Stimulated activated CD8-positive, alpha-beta memory T cell treated with anti-CD3 and anti-CD28 coated beads, Interleukin-12 subunit alpha, Interleukin-12 subunit beta, amount 100 ng/mL, for 4 hours (primary cell): ENCODE measurements at regions not wholly inside any gene's neighbourhood (a gene's known extent, or its start where the extent isn't known, plus 50 kb on each side); places are given as distances from the start of the nearest gene placed in this dataset.
"Not testable (repeated sequence)": the region's sequence is repeated elsewhere in the genome, so short reads cannot be mapped to it uniquely, and the experiment has no call there.

Source experiments
- DNase-seq: peaks from one replicate; pipeline ENCODE4 v3.0.0-alpha.2; 2020; ENCODE audit warnings: low read depth

DNA sequence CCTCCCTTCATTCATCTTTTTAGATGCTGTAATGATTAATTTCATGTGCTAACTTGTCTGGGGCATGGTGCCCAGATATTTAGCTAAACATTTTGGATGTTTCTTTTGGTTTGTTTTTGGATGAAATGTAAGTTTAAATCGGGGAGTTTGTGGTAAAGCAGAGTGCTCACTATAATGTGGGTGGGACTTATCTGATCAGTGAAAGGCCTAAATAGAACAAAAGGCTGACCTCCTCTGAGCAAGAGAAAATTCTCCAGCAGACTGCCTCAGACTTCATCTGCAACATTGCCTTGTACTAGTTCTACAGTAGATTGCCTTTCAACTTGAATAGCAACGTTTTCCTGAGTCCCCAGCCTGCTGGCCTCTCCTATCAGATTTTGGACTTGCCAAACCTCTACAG, 183.6 kb downstream of the S1PR1 start:
- DNase-seq: no peak

DNA sequence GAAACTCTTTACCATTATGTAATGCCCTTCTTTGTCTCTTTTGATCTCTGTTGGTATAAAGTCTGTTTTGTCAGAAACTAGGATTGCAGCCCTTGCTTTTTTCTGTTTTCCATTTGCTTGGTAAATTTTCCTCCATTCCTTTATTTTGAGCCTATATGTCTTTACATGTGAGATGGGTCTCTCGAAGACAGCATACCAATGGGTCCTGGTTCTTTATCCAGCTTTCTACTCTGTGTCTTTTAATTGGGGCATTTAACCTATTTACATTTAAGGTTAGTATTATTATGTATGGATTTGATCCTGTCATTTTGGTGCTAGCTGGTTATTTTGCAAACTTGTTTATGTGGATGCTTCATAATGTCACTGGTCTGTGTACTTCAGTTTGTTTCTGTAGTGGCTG, 191.3 kb downstream of the S1PR1 start:
- DNase-seq: not testable (repeated sequence)

DNA sequence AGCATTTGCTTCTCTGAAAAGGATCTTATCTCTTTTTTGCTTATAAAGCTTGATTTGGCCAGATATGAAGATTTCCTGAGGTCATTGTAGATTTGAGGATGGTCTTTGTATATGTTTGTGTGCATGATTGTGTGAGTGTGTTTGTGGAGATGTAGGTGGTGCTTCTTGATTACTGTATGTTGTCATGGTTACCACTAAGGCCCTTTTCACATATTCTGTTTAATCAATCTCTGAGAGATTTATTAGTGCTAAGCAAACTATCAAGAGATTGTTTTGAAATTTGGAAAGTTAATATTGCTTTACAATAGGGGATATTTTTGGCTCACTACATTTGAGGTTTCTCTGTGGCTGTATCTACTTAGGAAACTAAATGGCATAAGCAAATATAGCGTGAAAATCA, 191.7 kb downstream of the S1PR1 start:
- DNase-seq: no peak

DNA sequence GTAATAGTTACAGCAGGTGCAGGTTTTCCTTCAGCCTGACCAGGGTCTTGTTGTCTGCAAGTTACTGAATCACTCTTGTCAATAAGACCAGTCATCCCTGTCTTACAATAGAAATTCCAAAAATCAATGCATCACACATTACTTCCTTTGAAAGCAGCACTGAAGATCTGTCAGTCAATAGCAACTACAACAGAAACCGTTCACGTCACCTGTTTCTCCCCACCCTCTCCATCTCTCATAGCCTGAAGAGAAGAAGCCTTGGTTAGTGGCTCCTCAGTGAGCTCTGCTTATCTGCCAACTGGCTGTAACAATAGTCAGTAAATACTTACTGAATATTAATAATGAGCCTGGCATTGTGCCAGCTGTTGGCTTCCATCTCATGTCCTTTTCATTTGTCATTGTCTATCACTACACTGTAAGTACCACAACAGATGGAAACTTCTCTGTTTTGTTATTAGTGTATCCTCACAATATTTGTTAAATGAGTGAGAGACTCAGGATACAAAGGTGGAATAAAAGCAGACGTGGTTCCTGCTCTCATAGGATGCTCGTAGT, 195.2 kb downstream of the S1PR1 start:
- DNase-seq: no peak

DNA sequence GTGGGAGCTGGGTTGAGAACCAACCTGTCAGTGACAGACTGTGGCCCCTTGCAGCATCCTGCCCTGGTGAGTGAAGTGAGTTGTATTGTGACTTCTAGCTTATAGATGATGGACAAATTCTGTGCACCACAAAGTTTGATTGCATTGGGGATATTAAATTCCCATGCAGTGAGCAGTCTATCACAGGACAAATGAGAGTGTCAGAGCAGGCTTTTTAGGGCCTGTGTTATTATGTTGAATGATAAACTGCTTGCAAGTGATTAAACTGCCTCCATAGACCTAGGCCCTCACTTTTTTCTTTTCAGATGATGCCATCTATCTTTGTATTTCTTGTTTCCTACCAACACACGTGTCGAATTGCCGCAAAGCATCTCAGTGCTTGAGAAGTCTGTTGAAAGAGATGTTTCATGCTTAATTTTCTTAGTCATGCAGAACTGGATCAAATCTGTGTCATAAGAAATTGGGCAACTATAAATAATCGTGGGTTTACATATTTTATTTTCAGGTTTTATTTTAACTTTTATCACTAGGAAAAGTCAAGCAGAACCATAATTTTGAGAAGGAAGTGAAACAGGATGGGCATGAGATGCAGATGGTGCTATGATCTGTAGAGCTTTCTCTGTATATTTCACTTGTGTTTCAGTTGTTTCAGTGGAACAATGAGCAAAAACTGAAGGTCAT, 199.2 kb downstream of the S1PR1 start:
- no peak for DNase-seq

DNA sequence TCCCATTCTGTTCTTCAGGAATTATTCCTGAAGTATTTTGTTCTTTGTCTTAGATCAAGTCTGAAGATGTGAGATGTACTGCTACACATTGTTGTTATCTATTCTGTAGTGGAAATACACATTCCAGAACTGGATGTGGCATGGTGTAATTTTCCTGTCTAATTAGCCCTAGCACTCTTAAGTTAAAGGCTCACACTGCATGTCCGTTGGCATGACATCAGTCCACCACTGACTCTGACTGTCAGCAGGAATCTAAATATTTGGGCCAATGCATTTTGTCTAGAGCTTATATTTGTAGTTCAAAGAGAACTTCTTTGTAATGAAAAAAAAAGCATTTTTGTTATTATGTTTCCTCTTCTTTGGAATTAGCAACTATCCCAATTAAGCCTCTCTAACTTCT, 201.0 kb downstream of the S1PR1 start:
- no peak for DNase-seq

DNA sequence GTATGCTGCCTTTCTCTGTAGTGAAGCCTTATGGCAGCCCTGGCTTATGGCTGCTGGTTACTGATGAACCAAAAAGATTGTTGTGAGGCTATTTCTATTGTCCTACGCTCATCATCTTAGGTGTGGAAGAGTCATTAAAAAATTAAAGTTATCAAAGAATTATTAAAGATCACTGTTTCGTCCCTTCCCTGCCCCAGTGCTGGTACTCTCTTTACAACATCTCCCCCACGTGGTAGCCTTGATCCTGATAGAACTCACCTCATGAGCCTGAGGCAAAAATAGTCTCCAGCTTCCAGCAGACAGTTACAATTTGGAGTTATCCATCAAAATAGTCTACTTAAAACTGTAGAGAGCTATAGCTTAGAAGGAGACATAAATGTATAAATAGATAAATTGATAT, 201.5 kb downstream of the S1PR1 start:
- DNase-seq: no peak

DNA sequence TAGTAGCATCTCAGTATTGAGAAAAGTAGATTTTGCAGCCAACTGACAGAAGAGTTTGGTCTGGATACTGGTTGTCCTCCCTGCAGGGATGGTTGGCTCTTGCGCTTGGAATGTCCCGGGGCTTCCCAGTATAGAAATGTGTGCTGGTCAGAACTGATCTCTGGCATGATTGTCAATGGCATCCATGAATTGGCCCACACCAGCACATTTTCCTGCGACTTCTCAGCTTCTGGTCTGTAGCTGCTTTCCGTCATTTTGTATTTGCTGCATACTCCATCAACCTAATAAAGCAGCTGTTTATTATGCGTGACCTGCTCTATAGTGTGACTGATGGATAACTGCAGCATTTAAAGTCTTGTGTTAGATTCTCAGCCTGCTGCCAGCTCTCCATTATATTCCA, 203.7 kb downstream of the S1PR1 start:
- DNase-seq: no peak

DNA sequence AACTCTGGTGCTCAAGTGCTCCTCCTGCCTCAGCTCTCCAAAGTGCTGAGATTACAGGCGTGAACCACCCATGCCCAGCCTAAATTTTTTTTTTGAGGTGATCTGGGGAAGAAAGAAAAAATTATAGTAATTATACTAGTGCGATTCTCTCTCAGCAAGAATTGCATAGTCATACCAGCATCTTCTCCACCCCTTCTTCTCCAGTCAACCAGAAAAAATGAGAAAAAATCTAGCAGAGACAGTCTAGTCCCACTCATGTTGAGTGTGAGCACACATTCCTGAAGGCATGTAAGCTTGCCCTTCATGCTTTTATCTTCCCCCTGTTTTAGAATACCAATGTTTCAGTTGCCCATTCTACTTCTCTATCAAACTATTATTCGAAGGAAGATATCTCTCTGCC, 207.6 kb downstream of the S1PR1 start:
- no peak for DNase-seq

DNA sequence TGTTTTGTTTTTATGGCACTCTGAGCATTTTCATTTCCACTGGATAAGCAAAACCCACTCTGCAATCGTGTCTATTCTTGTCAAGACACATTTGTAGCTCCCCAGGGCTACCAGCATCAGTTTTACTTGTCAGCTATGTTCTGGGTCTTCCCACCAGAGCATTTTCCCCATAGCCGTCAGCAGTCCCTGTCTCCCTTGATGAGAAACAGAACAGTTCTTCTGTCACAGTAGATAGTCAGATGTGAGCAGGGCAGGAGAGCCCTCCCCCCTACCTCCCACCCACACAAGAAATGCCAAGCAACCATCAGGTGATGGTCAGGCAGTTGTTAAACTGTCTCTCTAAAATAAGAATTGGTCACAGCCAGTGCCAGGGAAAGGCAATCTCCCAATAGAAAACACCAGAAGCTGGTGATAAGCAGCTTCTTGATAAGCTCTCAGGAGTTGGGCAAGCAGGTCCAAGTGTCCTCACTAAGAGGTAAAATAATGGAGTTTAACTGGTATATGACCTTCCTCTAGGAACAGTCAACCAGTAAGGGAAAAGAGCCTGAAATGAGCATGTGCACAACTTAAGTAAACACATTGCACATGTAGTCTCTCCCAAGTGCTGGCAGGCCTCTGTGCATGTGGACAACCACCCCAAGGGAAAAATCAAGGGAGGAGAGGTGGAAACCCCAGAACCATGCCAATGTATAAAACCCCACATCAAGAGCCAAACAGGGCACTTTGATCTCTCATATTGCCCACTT, 208.2 kb downstream of the S1PR1 start:
- no peak for DNase-seq

DNA sequence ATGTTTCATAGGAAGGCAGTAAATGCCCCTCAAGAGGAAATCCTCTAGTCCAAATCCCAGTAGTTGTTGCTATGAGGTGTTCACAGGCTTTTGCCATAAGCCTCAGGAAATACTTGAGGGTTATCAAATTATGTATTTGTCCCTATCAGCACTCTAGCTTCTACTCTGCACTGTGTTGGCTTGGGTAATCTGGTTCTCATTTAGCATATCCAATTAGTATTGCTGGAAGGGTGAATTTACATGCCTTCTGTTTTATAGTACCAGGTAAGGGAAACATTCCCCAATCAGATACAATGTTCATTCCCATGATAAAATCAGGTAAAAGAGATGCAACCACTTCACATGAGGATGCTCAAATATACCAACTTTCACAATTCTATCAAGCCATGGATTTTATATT, 211.2 kb downstream of the S1PR1 start:
- DNase-seq: no peak

DNA sequence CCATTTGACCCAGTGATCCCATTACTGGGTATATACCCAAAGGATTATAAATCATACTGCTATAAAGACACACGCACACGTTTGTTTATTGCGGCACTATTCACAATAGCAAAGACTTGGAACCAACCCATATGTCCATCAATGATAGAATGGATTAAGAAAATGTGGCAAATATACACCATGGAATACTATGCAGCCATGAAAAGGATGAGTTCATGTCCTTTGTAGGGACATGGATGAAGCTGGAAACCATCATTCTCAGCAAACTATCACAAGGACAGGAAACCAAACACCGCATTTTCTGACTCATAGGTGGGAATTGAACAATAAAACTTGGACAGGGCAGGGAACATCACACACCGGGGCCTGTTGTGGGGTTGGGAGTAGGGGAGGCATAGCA, 213.9 kb downstream of the S1PR1 start:
- DNase-seq: not testable (repeated sequence)

DNA sequence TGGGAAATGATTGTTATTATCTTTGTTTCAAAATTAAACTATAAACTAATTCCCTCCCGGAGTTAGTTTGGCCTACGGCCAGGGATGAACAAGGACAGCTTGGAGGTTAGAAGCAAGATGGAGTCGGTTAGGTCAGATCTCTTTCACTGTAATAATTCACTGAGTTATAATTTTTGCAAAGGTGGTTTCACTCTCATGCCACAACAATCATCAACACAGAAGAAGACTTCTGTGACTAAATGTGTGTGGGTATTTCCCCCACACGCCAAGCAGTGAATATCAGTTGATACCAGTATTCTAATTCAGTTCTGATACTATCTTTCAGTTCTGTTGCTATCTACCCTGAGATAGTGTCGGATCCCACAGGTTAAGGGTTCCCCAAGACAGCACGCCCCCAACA, 215.1 kb downstream of the S1PR1 start:
- no peak for DNase-seq

DNA sequence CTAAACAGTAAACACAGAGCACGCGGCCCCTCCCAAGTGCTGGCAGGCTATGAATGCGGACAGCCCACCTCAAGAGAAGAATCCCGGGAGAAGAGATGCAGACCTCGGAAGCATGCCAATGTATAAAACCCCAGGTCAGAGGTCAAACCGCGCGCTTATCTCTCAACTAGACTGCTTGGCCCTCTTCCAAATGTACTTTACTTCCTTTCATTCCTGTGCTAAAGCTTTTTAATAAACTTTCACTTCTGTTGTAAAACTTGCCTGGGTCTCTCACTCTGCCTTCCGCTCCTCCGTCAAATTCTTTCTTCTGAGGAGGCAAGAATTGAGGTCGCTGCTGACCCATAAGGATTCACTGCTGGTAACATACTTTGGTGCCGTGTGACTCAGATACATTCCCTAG, 216.0 kb downstream of the S1PR1 start:
- no peak for DNase-seq

DNA sequence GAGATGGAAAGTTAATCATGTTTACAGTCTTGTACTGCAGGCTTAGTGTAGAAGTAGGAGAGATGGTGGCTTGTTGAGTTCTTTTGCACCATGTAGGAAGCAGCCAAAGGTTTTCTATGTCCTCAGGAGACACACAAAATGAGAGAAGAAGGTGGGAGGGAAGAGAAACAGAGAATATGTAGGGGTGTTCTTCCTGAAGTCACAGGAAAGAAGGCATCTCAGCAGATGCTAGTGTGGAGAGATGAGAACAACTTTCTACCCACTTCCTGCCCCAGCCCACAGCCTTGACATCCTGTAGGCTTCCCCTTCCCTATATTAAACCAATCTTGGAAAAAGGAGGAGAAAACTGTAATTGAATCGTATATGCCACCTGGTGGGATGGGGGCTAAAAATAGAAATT, 217.0 kb downstream of the S1PR1 start:
- no peak for DNase-seq

DNA sequence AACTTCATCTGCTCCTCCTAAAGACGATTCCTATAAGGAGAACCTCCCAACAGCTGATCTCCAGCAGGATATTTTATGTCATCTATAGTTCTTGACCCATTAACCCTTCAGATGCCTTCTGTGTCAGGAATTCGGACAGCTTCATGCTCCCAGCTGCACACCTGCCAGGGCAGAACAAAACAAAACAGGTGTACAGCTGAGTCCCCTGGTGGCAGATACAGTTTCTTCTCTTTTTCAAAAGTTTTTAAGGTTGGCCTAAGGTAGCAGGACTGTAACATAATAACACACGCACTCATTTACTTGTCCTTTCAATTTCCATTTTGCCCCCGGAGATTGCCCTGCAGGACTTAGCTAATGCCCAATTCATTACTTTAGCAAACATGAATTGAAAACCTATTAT, 218.3 kb downstream of the S1PR1 start:
- DNase-seq: no peak

DNA sequence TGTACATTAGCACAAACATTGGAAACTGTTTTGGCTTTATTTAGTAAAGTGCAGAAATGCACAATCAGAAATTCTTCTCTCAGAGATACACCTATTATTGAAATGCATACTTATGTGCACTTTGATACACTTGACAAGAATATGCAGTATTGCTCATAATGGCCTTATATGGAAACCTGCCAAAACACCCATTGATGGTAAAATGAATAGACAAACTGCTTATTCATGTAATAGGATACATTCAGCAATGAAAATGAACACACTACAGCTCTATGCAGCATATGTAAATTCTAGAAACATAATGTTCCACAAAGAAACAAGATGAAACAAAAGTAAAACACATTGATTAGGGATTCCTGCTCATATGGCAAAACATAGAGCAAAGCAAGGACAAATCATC, 223.9 kb downstream of the S1PR1 start:
- no peak for DNase-seq

DNA sequence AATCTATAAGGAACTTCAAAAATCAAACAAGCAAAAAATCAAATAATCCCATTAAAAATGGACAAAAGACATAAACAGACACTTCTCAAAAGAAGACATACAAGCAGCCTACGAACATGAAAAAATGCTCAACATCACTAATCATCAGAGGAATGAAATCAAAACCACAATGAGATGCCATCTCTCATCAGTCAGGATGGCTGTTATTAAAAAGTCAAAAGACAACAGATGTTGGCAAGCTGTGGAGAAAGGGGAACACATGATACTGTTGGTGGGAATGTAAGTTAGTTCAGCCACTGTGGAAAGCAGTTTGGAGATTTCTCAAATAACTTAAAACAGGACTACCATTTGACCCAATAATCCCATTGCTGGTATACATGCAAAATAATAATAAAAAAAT, 226.4 kb downstream of the S1PR1 start:
- no peak for DNase-seq

DNA sequence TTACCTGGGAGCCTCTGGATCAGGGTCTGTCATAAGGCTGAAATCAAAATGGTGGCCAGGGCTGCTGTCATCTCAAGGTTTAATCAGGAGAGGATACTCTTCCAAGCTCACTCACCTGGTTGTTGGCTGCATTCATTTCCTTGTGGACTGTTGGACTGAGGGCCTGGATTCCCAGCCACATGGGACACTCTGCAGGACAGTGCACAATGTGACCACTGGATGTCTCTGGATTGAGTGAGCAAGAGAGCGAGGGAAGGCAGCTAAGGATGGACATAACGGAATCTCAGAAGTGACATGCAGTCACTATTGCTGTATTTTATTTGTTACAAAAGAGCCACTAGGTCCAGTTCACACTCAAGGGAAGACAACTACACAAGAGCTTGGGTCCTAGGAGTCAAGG, 229.1 kb downstream of the S1PR1 start:
- DNase-seq: no peak

DNA sequence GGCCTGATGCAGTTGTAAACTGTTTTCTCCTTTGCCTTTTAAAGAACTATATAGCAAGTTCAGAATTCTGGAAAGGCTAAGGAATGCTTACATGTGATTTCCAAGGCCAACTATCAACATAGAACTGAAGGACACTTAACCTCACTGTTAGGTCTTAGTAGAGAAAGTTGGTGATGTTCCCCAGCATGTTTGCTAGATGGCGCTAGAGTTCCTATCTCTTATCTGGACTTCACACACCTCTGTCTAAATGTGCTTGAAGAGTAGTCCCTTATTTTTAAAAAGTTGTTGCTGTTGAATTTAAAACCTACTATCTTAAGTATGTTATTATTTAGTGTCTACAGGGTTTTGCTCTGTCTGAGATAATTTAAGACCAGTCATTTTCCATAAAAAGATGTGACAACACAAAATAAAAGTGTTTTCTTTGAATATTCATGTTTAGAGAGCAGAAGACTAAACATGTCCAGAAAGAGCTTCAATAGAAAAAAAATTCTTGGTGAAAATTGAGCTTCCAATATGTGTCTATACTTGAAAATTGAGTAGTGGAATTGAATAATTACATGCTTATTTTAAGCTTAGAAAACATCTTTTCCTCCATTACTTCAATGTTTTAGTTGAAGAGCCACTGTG, 237.3 kb downstream of the S1PR1 start:
- no peak for DNase-seq

DNA sequence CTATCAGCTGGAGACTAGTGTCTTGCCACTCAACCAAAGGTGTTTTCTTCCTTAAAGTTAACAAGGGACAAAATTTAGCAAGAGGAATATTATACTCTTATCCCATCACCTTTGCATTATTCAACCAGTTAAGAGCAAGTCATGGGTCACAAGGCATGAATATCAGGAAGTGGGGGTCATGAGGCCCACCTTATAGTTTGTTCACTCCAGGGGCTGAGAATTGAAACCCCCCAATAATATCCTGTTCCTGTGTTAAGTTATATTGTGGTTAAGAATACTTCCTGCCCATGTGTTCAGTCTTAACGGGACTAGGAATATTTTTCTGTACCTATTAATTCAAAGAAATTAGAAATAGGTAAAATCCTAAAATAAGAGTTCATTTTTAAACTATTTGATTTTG, 239.7 kb downstream of the S1PR1 start:
- DNase-seq: no peak

DNA sequence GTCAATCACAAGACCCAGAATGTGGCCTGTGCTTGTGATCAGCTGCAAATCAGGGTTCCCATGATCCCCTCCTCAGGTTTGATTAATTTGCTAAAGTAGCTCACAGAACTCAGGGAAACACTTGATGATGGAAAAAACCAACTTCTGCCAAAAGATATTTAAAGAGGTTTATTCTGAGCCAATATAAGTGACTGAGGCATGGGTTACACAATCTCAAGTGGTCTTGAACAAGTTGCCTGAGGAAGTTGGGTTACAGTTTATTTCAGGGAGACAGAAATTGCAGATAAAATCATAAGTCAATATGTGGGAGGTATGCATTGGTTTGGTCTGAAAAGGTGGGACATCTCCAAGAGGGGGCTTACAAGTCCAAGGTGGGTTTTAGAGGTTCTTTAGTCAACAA, 243.1 kb downstream of the S1PR1 start:
- no peak for DNase-seq

DNA sequence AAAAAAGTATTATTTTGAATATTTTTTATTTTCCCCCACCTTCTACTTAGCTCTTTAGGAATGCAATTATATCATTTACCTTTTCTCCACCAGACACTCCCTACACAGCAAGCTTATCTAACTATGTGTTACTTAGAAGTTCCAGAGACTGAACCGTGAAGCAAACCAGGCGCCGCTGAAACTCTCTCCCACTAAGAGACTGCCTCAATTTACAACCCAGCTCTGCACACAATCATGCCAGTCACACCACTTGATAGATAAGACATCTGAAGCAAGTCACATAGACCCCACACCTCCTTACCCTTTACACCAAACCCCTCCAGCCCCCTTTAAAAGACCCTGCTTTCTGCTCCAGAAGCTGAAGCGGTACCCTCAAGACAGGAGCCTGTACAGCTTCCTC, 245.5 kb downstream of the S1PR1 start:
- no peak for DNase-seq
